Uterus (tissue), 3 donors: ENCODE measurements at regions not wholly inside any gene's neighbourhood (a gene's known extent, or its start where the extent isn't known, plus 50 kb on each side); places are given as distances from the start of the nearest gene placed in this dataset.

Source experiments
- DNase-seq, 2 donors: peaks; one replicate each; pipeline ENCODE4 v3.0.0-alpha.2; 2019 to 2020
- H3K27ac ChIP-seq, 2 donors: fragments of 200-600 bp; sonication (generic); 1 replicate in 1 of 2; 2 replicates in 1 of 2; pipeline ENCODE4 v1.5.1; 2016 to 2018
- H3K27me3 ChIP-seq, 2 donors: fragments of 200-600 bp; sonication (generic); one replicate each; pipeline ENCODE4 v1.5.1; 2018 to 2019; ENCODE audit warnings: control low read depth in 1 of 2
- H3K36me3 ChIP-seq, 2 donors: fragments of 200-600 bp; sonication (generic); one replicate each; pipeline ENCODE4 v1.5.1; 2019; ENCODE audit warnings: control low read depth in 1 of 2
- H3K4me1 ChIP-seq, 2 donors: fragments of 200-600 bp; sonication (generic); one replicate each; pipeline ENCODE4 v1.5.1; 2018 to 2019; ENCODE audit warnings: control low read depth in 1 of 2
- H3K4me3 ChIP-seq, 2 donors: fragments of 200-600 bp; sonication (generic); 1 replicate in 1 of 2; 2 replicates in 1 of 2; pipeline ENCODE4 v1.5.1; 2018 to 2019; ENCODE audit warnings: mild to moderate bottlenecking in 1 of 2
- H3K9me3 ChIP-seq, 2 donors: fragments of 200-600 bp; sonication (generic); one replicate each; pipeline ENCODE4 v1.5.1; 2019; ENCODE audit warnings: control low read depth in 1 of 2
- POLR2A ChIP-seq, 2 donors: fragments of 450-650 bp; IDR thresholded peaks; one replicate each; pipeline ENCODE4 v1.6.1; 2016; ENCODE audit warnings: antibody characterized with exemption in 2 of 2, mild to moderate bottlenecking in 1 of 2, moderate library complexity in 1 of 2
- intact Hi-C: fragments of 100-400 bp; cut with DNase I; formaldehyde crosslinking; loops from one replicate; pipeline ENCODE4 v1.15.1; 2023; ENCODE audit warnings: low total_unique reads
- TF ChIP-seq, protein P1 (sequence below), 4 experiments: fragments of 200-600 bp in 2 of 4; fragments of 450-650 bp in 2 of 4; sonication (generic) in 2 of 4; IDR thresholded peaks; one replicate each; pipeline ENCODE4 v1.5.1; 2016 to 2019; ENCODE audit warnings: antibody characterized with exemption in 4 of 4, mild to moderate bottlenecking in 2 of 4, moderate library complexity in 1 of 4
- donor health status: DM: yes; HTN: yes; CAD: no.

DNA sequence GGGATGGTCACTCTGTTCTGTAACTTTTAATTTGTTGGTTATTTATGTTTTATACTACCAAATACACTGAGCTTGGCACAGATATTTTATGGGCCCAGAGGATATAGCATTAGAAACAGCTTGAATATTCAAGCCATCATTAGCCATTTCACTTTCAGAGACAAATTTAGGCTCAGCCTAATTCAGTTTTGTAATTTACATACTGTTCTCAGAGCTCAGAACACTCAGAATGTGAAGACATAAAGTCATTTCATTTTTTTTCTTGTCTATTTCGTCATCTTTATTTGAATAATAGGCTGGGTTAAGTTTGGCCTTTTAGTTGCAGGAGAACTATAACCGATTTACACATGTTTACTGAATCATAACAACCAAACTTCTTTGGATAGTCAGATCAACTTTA lies 361.7 kb downstream of the SNAPC1 start:
- no peaks in the 10 kb centered on the region for H3K4me1 ChIP-seq
- H3K9me3 ChIP-seq: no peaks in the 10 kb centered on the region
- no peaks in the 10 kb centered on the region for H3K36me3 ChIP-seq
- TF ChIP-seq, protein P1, sequence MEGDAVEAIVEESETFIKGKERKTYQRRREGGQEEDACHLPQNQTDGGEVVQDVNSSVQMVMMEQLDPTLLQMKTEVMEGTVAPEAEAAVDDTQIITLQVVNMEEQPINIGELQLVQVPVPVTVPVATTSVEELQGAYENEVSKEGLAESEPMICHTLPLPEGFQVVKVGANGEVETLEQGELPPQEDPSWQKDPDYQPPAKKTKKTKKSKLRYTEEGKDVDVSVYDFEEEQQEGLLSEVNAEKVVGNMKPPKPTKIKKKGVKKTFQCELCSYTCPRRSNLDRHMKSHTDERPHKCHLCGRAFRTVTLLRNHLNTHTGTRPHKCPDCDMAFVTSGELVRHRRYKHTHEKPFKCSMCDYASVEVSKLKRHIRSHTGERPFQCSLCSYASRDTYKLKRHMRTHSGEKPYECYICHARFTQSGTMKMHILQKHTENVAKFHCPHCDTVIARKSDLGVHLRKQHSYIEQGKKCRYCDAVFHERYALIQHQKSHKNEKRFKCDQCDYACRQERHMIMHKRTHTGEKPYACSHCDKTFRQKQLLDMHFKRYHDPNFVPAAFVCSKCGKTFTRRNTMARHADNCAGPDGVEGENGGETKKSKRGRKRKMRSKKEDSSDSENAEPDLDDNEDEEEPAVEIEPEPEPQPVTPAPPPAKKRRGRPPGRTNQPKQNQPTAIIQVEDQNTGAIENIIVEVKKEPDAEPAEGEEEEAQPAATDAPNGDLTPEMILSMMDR (IDR thresholded peaks at IDR 0.05): no peak
- TF ChIP-seq POLR2A (IDR thresholded peaks at IDR 0.05): no peak
- intact Hi-C loops: no loop called here
- H3K27ac ChIP-seq: no peak overlapping the region
- peaks cover 0 to 20% of the 10 kb centered on the region in 2 donors for H3K27me3 ChIP-seq
- H3K4me3 ChIP-seq: no peak overlapping the region
- no peak for DNase-seq

DNA sequence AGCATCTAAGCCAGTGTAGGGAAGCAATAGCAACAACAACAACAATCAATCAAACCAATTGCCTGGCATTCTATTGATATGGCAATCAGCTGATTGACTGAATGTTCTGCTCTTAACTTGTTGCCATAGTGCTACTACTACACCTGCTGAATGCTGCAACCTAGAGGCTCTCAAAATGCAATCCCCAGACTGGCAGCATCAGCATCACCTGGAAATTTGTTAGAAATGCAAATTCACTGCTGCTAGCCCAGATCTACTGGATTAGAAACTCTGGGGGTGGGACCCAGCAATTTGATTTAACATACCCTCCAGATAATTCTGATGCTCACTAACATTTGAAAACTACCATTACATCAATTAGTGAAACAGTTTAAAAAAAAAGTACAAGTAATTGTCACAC lies 363.6 kb downstream of the SNAPC1 start:
- H3K36me3 ChIP-seq: no peaks in the 10 kb centered on the region
- H3K4me1 ChIP-seq: no peaks in the 10 kb centered on the region
- no peak for DNase-seq
- no peaks in the 10 kb centered on the region for H3K9me3 ChIP-seq
- H3K27me3 ChIP-seq: peaks cover 0 to 6% of the 10 kb centered on the region in 2 donors
- intact Hi-C loops: no loop called here
- no peak for TF ChIP-seq POLR2A (IDR thresholded peaks at IDR 0.05)
- TF ChIP-seq, protein P1 (IDR thresholded peaks at IDR 0.05): no peak
- no peak overlapping the region for H3K27ac ChIP-seq
- no peak overlapping the region for H3K4me3 ChIP-seq

DNA sequence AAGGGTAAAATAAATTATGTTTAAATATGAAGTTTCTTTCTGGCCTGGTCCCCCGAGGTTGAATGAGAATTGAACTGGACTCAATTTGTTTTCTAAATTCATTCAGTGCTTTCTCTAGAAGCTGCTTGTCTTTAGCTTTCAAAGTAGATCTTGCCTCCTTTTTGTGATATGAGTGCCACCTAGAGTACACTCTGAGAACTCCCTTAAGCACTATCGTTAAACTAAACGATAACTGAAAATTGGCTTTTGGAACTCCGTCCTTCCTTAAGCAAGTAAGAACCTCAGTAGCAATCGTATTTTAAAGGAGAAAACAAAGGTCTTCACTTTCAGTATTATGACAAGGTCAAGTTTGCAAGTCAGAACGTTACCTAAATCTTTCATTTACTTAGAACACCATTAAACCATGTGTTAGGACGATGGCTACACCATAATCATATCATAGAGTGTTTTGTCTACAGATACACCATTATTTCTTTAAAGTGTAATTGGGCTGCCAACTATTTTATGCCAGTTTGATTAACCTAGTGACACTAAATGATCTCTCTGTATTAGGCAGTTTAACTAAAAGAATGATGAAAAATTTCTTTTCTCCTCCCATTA lies 364.8 kb downstream of the SNAPC1 start:
- no peak overlapping the region for H3K27ac ChIP-seq
- intact Hi-C loops: no loop called here
- no peak overlapping the region for H3K4me3 ChIP-seq
- DNase-seq: no peak
- TF ChIP-seq, protein P1 (IDR thresholded peaks at IDR 0.05): peak; percentile 43 to 56 (median 51)
- TF ChIP-seq POLR2A (IDR thresholded peaks at IDR 0.05): no peak
- H3K36me3 ChIP-seq: no peaks in the 10 kb centered on the region
- H3K27me3 ChIP-seq: peaks cover 0 to 6% of the 10 kb centered on the region in 2 donors
- H3K4me1 ChIP-seq: no peaks in the 10 kb centered on the region
- H3K9me3 ChIP-seq: no peaks in the 10 kb centered on the region

DNA sequence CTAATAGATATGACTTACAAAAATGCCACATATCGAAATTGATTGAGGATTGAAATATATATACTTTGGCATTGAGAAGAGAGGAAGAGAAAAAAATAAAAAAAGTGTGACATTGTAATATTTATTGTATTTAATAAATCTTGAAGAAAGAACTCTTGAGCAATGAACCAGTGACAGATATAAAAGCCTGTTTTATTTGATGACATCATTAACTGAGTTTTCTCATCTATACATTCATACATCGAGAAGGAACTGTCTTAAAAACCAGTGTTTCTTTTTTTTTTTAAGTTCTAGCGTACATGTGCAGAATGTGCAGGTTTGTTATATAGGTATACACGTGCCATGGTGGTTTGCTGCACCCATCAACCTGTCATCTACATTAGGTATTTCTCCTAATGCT lies 368.2 kb downstream of the SNAPC1 start:
- TF ChIP-seq, protein P1 (IDR thresholded peaks at IDR 0.05): no peak
- no peak for TF ChIP-seq POLR2A (IDR thresholded peaks at IDR 0.05)

DNA sequence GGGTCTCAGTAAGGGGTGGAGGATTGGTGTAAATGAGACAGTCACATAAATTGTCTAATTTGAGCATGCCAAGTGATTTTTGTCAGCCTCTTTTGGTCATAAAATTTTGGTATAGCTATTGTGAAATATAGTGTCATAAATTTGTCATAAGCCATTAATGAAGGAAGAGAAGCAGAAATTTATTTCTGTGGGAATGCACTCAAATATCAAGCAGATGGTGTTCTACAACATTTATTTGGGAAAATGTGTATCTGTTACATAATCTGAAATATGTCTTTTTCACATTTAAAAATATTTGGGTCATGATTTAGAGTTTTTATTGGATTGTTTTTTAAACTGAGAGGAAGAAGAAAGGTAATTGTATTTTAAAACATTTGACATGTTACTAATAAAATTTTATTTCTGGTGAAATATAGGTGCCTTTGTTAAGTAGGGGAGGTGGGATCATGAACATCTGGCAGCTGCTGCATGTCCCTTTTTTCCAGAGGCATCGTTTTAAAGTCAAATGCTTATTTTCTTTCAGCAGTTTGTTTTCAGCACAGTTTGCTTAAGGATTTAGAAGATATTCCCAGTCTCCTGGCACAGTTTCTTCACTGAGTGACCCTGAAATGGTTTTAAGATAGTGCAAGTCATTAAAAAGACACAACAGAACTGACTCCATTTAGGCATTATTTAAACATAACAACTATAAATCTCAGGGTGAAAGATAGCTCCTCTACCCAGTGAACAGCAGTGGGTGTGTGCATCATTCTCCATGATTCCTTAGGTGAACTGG lies 371.7 kb downstream of the SNAPC1 start:
- no peaks in the 10 kb centered on the region for H3K9me3 ChIP-seq
- DNase-seq: no peak
- no peaks in the 10 kb centered on the region for H3K4me1 ChIP-seq
- no peak for TF ChIP-seq POLR2A (IDR thresholded peaks at IDR 0.05)
- TF ChIP-seq, protein P1 (IDR thresholded peaks at IDR 0.05): no peak
- intact Hi-C loops: no loop called here
- no peaks in the 10 kb centered on the region for H3K27me3 ChIP-seq
- peak overlapping the region in 1 of 2 donors; percentile 15 for H3K27ac ChIP-seq
- H3K36me3 ChIP-seq: no peaks in the 10 kb centered on the region
- H3K4me3 ChIP-seq: no peak overlapping the region

More for the DNA sequence above, 368.2 kb downstream of the SNAPC1 start:
- Histone ChIP-seq H3K9me3 (no peaks in the 10 kb centered on the region), H3K4me3 (no peak overlapping the region), H3K36me3 (no peaks in the 10 kb centered on the region), H3K27me3 (no peaks in the 10 kb centered on the region), H3K4me1 (no peaks in the 10 kb centered on the region), H3K27ac (no peak overlapping the region)
- intact Hi-C loops: no loop called here
- no peak for DNase-seq
